ENCODE measurements at regions not wholly inside any gene's neighbourhood (a gene's known extent, or its start where the extent isn't known, plus 50 kb on each side); places are given as distances from the start of the nearest gene placed in this dataset.

DNA sequence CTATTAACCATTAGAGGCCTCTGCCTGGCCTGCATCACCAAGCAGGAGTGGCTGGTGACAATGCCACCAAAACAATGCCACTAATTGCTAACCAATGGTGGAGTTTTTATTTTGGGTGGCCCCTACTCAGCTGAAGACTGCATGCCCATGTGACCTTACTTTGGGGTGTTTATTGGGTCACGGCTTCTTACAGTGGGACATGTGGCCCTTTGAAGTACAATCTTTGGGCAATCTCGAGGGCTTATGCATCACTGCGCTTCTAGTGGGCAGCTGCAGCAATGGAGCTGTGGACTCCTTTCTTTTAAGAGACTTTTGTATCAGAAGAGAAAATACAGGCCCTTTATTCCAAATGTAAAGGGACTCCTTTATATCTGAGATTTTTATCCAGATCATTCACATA lies 85.7 kb downstream of the IGLL5 start:
- no peaks in the 10 kb centered on the region for H3K4me1 ChIP-seq (ENCODE audit: low read depth)
- no peaks in the 10 kb centered on the region for H3K36me3 ChIP-seq (ENCODE audit: low read depth)
- H3K9me3 ChIP-seq = no peaks in the 10 kb centered on the region
- DNase-seq = no peak
- TF ChIP-seq, protein P1, sequence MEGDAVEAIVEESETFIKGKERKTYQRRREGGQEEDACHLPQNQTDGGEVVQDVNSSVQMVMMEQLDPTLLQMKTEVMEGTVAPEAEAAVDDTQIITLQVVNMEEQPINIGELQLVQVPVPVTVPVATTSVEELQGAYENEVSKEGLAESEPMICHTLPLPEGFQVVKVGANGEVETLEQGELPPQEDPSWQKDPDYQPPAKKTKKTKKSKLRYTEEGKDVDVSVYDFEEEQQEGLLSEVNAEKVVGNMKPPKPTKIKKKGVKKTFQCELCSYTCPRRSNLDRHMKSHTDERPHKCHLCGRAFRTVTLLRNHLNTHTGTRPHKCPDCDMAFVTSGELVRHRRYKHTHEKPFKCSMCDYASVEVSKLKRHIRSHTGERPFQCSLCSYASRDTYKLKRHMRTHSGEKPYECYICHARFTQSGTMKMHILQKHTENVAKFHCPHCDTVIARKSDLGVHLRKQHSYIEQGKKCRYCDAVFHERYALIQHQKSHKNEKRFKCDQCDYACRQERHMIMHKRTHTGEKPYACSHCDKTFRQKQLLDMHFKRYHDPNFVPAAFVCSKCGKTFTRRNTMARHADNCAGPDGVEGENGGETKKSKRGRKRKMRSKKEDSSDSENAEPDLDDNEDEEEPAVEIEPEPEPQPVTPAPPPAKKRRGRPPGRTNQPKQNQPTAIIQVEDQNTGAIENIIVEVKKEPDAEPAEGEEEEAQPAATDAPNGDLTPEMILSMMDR (IDR thresholded peaks at IDR 0.05) = no peak
- no peak overlapping the region for H3K4me3 ChIP-seq
- intact Hi-C loops (cut with DNase I, micrococcal nuclease) = no loop called here
- ATAC-seq = no peak

DNA sequence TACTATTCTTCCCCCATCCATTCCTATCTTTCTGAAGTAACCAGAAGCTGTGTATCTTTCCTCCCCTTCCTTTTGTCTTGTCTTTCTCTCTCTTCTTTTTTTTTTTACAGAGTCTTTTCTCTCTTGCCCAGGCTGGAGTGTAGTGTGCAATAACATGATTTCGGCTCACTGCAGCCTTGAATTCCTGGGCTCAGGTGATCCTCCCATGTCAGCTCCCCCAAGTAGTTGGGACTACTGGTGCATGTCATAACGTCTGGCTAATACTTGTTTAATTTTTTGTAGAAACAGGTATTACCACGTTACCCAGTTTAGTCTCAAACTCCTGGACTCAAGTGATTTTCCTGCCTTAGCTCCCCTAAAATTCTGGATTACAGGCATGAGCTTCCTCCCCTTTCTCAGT lies 86.5 kb downstream of the IGLL5 start:
- Histone ChIP-seq H3K36me3 (ENCODE audit: low read depth) (no peaks in the 10 kb centered on the region), H3K4me3 (no peak overlapping the region), H3K9me3 (no peaks in the 10 kb centered on the region), H3K4me1 (ENCODE audit: low read depth) (no peaks in the 10 kb centered on the region)
- intact Hi-C loops (cut with DNase I, micrococcal nuclease) = no loop called here
- no peak for ATAC-seq
- no peak for DNase-seq
- TF ChIP-seq, protein P1 (IDR thresholded peaks at IDR 0.05) = no peak

DNA sequence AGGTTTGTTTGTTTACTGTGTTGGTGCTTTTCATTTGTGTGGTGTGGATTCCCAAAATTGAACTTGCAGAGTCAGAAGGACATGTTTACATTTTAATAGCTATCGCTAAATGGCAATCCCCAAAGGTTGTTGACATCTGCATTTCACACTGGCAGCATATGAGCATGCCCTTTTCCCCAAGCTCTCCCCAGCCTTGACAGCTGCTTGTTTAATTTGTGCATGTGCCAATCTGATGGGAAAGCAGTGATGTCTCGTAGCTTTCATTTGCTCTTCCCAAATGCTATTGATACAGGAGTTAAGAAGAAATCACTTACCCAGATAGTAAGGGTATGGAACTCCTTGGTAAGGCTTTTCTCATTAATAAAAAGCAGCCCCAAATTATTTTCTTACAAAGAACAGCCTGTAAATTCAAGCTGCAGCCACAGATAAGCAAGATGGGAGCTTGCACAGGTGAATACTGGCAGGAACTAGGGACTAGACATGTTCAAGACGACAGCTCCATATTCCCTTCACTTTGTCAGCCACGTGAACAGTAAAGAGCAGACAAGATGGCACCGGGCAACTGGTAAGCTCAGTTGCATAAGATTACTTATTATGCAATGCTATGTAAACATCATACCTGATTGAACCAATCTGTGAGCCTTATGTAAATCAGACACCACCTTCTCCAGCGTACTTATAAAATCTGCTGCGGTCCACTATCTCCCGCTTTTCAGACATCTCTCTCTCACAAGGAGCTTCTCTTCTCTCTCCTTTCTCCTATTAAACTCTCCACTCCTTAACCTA lies 87.4 kb downstream of the IGLL5 start:
- Histone ChIP-seq H3K9me3 (peaks cover 2% of the 10 kb centered on the region), H3K36me3 (ENCODE audit: low read depth) (no peaks in the 10 kb centered on the region), H3K4me3 (no peak overlapping the region), H3K4me1 (ENCODE audit: low read depth) (no peaks in the 10 kb centered on the region)
- DNase-seq (no peak), ATAC-seq (no peak)
- TF ChIP-seq, protein P1 (IDR thresholded peaks at IDR 0.05) = no peak
- intact Hi-C loops (cut with DNase I, micrococcal nuclease) = no loop called here

DNA sequence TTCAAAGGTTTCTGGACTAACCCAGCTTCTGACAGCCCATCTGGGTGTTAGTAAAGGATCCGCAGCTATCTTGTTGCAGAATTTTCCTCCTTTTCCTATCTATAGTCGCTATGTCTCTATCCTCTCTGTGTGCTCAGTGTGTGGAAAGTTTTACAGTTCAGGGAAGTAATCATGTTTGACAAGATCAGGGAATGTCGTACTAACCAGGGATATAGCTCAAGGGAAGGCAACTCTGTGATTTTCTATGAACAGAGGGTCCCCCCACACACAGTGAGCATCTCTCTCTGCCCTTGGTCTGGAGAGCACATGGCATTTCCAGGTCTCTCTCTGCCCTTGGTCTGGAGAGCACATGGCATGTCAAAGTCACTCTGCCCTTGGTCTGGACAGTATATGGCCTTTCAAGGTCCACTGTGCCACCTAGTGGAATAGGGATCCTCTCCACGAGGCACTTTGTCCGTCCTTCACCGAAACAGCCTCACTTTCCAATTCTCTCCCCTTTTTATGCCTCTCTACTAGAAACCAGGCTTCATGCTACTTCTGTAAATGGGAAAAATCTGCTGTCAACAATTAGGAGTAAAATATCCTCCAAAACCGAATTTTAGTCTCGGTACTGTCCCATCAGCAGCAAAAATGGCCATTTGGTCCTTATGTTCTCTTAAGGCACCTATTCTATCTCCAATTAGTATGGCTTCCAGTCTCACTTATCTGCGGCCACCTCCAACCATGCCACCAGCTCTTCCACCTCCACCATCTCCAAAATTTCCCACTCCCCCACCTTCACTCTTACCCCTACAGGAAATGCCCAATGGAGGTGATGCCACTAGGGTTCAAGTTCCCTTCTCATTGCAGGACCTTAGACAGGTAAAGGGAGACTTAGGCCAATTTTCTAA lies 88.7 kb downstream of the IGLL5 start:
- TF ChIP-seq, protein P1 (IDR thresholded peaks at IDR 0.05) = no peak
- H3K36me3 ChIP-seq (ENCODE audit: low read depth) = no peaks in the 10 kb centered on the region
- intact Hi-C loops (cut with DNase I, micrococcal nuclease) = no loop called here
- H3K9me3 ChIP-seq = peaks cover 14% of the 10 kb centered on the region
- DNase-seq = no peak
- no peak for ATAC-seq
- no peaks in the 10 kb centered on the region for H3K4me1 ChIP-seq (ENCODE audit: low read depth)
- no peak overlapping the region for H3K4me3 ChIP-seq

DNA sequence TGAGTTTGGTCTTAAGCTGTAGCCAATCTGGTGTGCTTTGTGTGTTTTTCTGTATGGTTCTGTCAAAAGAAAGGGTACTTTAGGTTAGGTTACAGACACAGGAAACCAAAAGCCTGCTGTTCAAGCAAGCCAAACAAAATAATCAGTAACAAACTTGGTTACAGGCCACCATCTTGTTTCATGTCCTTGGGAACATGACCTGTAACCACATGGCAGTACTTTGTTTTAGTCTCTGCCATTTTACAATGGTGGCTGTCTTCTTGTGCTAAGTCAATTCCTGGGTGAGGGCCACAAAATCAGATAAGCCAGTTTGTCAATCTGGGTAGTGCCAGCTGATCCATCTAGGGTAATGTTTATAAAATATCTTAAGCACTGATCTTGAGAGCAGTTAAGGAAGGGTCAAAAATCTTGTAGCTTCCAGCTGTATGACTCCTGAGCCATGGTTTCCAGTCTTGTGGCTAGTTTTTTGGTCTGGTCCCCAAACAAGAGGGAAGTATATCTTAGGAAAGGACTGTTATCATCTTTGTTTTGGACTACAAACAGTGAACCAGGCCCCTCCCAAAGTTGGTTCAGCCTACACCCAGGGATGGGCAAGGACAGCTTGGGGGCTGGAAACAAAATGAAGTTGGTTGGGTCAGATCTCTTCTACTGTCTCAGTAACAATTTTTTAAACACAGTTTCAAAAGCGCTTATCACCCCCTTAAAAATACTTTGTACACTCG lies 90.0 kb downstream of the IGLL5 start:
- no peaks in the 10 kb centered on the region for H3K4me1 ChIP-seq (ENCODE audit: low read depth)
- peaks cover 15% of the 10 kb centered on the region for H3K9me3 ChIP-seq
- DNase-seq (no peak), ATAC-seq (no peak)
- intact Hi-C loops (cut with DNase I, micrococcal nuclease) = no loop called here
- no peaks in the 10 kb centered on the region for H3K36me3 ChIP-seq (ENCODE audit: low read depth)
- H3K4me3 ChIP-seq = no peak overlapping the region
- TF ChIP-seq, protein P1 (IDR thresholded peaks at IDR 0.05) = no peak

Measured in mucosa of descending colon (tissue), 3 donors.